ENCODE measurements at regions not wholly inside any gene's neighbourhood (a gene's known extent, or its start where the extent isn't known, plus 50 kb on each side); places are given as distances from the start of the nearest gene placed in this dataset.

GRCh38 chr1:226476648-226477319, 68.9 kb upstream of the PARP1 start:
- ATAC-seq (ENCODE audit: insufficient read depth, low FRiP score) (no peak), DNase-seq (no peak)
- peaks cover 0 to 17% (median 3%) of the 10 kb centered on the region in 5 donors for H3K4me1 ChIP-seq (ENCODE audit: control insufficient read depth in 5 of 5, insufficient read depth in 5 of 5, low read length in 5 of 5)
- no peak overlapping the region for H3K4me3 ChIP-seq
- WGBS, 2 donors, result 86 to 89% methylated on average over 11 of the region's 11 CpGs
- TF ChIP-seq CTCF (IDR thresholded peaks at IDR 0.05; ENCODE audit: control extremely low read depth, extremely low read depth), result no peak
- no peak overlapping the region for H3K9ac ChIP-seq (ENCODE audit: insufficient read depth in 1 of 2, low read length in 2 of 2)
- no peaks in the 10 kb centered on the region for H3K27me3 ChIP-seq (ENCODE audit: control insufficient read depth in 3 of 3, insufficient read depth in 3 of 3, low read length in 2 of 3)
- no peak overlapping the region for H3K27ac ChIP-seq (ENCODE audit: low read depth in 1 of 2, low read length in 1 of 2)
- no peaks in the 10 kb centered on the region for H3K36me3 ChIP-seq (ENCODE audit: control insufficient read depth in 4 of 4, insufficient read depth in 4 of 4, low read length in 4 of 4)
- no peaks in the 10 kb centered on the region for H3K9me3 ChIP-seq (ENCODE audit: control insufficient read depth in 4 of 4, insufficient read depth in 3 of 4, low read length in 3 of 4)

- no peak overlapping the region for H3K9ac ChIP-seq (ENCODE audit: insufficient read depth in 1 of 2, low read length in 2 of 2)
- H3K9me3 ChIP-seq (ENCODE audit: control insufficient read depth in 4 of 4, insufficient read depth in 3 of 4, low read length in 3 of 4), result no peaks in the 10 kb centered on the region
- H3K27ac ChIP-seq (ENCODE audit: low read depth in 1 of 2, low read length in 1 of 2), result no peak overlapping the region
- H3K27me3 ChIP-seq (ENCODE audit: control insufficient read depth in 3 of 3, insufficient read depth in 3 of 3, low read length in 2 of 3), result no peaks in the 10 kb centered on the region
- no peaks in the 10 kb centered on the region for H3K36me3 ChIP-seq (ENCODE audit: control insufficient read depth in 4 of 4, insufficient read depth in 4 of 4, low read length in 4 of 4)
- peaks cover 0 to 15% (median 3%) of the 10 kb centered on the region in 5 donors for H3K4me1 ChIP-seq (ENCODE audit: control insufficient read depth in 5 of 5, insufficient read depth in 5 of 5, low read length in 5 of 5)
- 72 to 73% methylated on average over 3 of the region's 3 CpGs for WGBS, 2 donors
- ATAC-seq (ENCODE audit: insufficient read depth, low FRiP score), result no peak
- no peak overlapping the region for H3K4me3 ChIP-seq
- DNase-seq, result peak in 1 of 3 donors; percentile 21
- no peak for TF ChIP-seq CTCF (IDR thresholded peaks at IDR 0.05; ENCODE audit: control extremely low read depth, extremely low read depth)
These were observed 69.1 kb upstream of the STUM start for GRCh38 chr1:226479474-226479873.

DNA sequence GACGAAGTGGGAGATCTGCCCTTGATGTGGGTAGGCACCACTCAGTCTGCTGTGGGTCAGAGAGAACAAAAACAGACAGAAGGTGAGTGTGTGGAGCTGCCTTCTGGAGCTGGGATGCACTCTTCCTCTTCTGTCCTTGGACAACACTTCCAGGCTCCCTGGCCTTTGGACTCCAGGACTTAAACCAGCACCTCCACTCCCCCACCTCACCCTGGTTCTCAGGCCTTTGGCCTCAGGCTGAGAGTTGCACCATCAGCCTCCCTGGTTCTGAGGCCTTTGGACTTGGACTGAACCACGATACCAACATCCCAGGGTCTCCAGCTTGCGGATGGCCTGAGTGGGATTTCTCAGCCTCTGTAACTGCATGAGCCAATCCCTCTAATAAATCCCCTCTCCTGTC, 68.1 kb upstream of the STUM start:
- no peak for DNase-seq
- no peak overlapping the region for H3K4me3 ChIP-seq
- TF ChIP-seq CTCF (IDR thresholded peaks at IDR 0.05; ENCODE audit: control extremely low read depth, extremely low read depth), result no peak
- H3K36me3 ChIP-seq (ENCODE audit: control insufficient read depth in 4 of 4, insufficient read depth in 4 of 4, low read length in 4 of 4), result no peaks in the 10 kb centered on the region
- WGBS, 2 donors, result 92 to 95% methylated on average over 3 of the region's 3 CpGs
- H3K9me3 ChIP-seq (ENCODE audit: control insufficient read depth in 4 of 4, insufficient read depth in 3 of 4, low read length in 3 of 4), result no peaks in the 10 kb centered on the region
- H3K27ac ChIP-seq (ENCODE audit: low read depth in 1 of 2, low read length in 1 of 2), result no peak overlapping the region
- H3K4me1 ChIP-seq (ENCODE audit: control insufficient read depth in 5 of 5, insufficient read depth in 5 of 5, low read length in 5 of 5), result peaks cover 0 to 15% (median 3%) of the 10 kb centered on the region in 5 donors
- H3K9ac ChIP-seq (ENCODE audit: insufficient read depth in 1 of 2, low read length in 2 of 2), result no peak overlapping the region
- ATAC-seq (ENCODE audit: insufficient read depth, low FRiP score), result no peak
- no peaks in the 10 kb centered on the region for H3K27me3 ChIP-seq (ENCODE audit: control insufficient read depth in 3 of 3, insufficient read depth in 3 of 3, low read length in 2 of 3)

DNA sequence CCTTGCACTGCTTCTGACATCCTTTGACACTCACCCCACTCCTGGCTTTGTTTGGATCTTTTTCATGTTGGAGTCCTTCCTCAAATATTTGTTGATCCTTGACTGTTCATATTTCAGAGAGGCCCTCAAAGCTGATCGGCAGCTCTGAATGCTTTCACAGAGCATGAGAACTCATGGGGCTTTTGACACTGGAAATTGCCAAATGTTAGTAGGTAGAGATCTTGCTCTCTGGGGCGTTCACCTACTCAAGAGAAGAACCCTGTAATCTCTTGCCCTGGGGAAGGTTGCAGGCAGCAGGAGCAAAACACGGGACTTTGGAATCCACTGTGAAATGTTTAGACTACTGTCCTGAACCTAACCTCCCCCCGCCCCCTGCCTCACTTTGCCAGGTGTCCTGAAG, 67.4 kb upstream of the STUM start:
- ATAC-seq (ENCODE audit: insufficient read depth, low FRiP score), result no peak
- no peaks in the 10 kb centered on the region for H3K27me3 ChIP-seq (ENCODE audit: control insufficient read depth in 3 of 3, insufficient read depth in 3 of 3, low read length in 2 of 3)
- no peak overlapping the region for H3K27ac ChIP-seq (ENCODE audit: low read depth in 1 of 2, low read length in 1 of 2)
- H3K9me3 ChIP-seq (ENCODE audit: control insufficient read depth in 4 of 4, insufficient read depth in 3 of 4, low read length in 3 of 4), result no peaks in the 10 kb centered on the region
- no peaks in the 10 kb centered on the region for H3K36me3 ChIP-seq (ENCODE audit: control insufficient read depth in 4 of 4, insufficient read depth in 4 of 4, low read length in 4 of 4)
- no peak overlapping the region for H3K4me3 ChIP-seq
- no peak for TF ChIP-seq CTCF (IDR thresholded peaks at IDR 0.05; ENCODE audit: control extremely low read depth, extremely low read depth)
- peaks cover 0 to 15% (median 3%) of the 10 kb centered on the region in 5 donors for H3K4me1 ChIP-seq (ENCODE audit: control insufficient read depth in 5 of 5, insufficient read depth in 5 of 5, low read length in 5 of 5)
- DNase-seq, result peak in 2 of 3 donors; percentile 18 to 39
- whole genome bisulfite sequencing, 2 donors, result 53 to 66% methylated on average over 4 of the region's 4 CpGs
- H3K9ac ChIP-seq (ENCODE audit: insufficient read depth in 1 of 2, low read length in 2 of 2), result no peak overlapping the region

Measured in lung (tissue), 11 donors.